NCI-H1048 (cell line): ENCODE measurements at regions not wholly inside any gene's neighbourhood (a gene's known extent, or its start where the extent isn't known, plus 50 kb on each side); places are given as distances from the start of the nearest gene placed in this dataset.
"Not testable (repeated sequence)": the region's sequence is repeated elsewhere in the genome, so short reads cannot be mapped to it uniquely, and the experiment has no call there.

Experiments used
- DNase-seq: peaks from one replicate; lab custom pipeline; 2025; lab: John Stamatoyannopoulos, UW

- no peak for DNase-seq
Observed at GRCh38 chr5:125470280-125470902, 724.0 kb upstream of the ZNF608 start.

GRCh38 chr5:125476901-125477585 lies 730.6 kb upstream of the ZNF608 start:
- DNase-seq = no peak

GRCh38 chr5:125477586-125477975 lies 731.1 kb upstream of the ZNF608 start:
- DNase-seq = no peak

GRCh38 chr5:125478599-125478998 lies 732.2 kb upstream of the ZNF608 start:
- DNase-seq = no peak

GRCh38 chr5:125480911-125481310 lies 734.5 kb upstream of the ZNF608 start:
- DNase-seq = no peak

GRCh38 chr5:125481506-125482465 lies 735.3 kb upstream of the ZNF608 start:
- DNase-seq = no peak

- DNase-seq = no peak
Observed at GRCh38 chr5:125483609-125484008, 737.2 kb upstream of the ZNF608 start.

GRCh38 chr5:125484272-125484741 lies 737.9 kb upstream of the ZNF608 start:
- DNase-seq = no peak

GRCh38 chr5:125484742-125485641 lies 738.6 kb upstream of the ZNF608 start:
- DNase-seq = no peak

- no peak for DNase-seq
Observed at GRCh38 chr5:125485771-125486170, 739.3 kb upstream of the ZNF608 start.

GRCh38 chr5:125486634-125487033 lies 740.2 kb upstream of the ZNF608 start:
- DNase-seq = no peak

- no peak for DNase-seq
Observed at GRCh38 chr5:125487231-125487630, 740.8 kb upstream of the ZNF608 start.

- not testable (repeated sequence) for DNase-seq
Observed at GRCh38 chr5:125487652-125488051, 741.2 kb upstream of the ZNF608 start.

GRCh38 chr5:125489146-125489545 lies 742.7 kb upstream of the ZNF608 start:
- no peak for DNase-seq

GRCh38 chr5:125491986-125492492 lies 745.6 kb upstream of the ZNF608 start:
- no peak for DNase-seq

- DNase-seq = no peak
Observed at GRCh38 chr5:125492977-125493376, 746.5 kb upstream of the ZNF608 start.

GRCh38 chr5:125496393-125496792 lies 750.0 kb upstream of the ZNF608 start:
- DNase-seq = no peak

GRCh38 chr5:125497651-125498050 lies 751.2 kb upstream of the ZNF608 start:
- DNase-seq = no peak

- DNase-seq = no peak
Observed at GRCh38 chr5:125499636-125500332, 753.3 kb upstream of the ZNF608 start.

GRCh38 chr5:125501396-125501795 lies 755.0 kb upstream of the ZNF608 start:
- no peak for DNase-seq

- DNase-seq = no peak
Observed at GRCh38 chr5:125503946-125504345, 757.5 kb upstream of the ZNF608 start.
